GM12872 (cell line): ENCODE measurements at regions not wholly inside any gene's neighbourhood (a gene's known extent, or its start where the extent isn't known, plus 50 kb on each side); places are given as distances from the start of the nearest gene placed in this dataset.

Source experiments
- TF ChIP-seq, protein P1 (sequence below): IDR thresholded peaks from 3 replicates; pipeline ENCODE4 v1.5.1; 2011; ENCODE audit warnings: low read depth, mild to moderate bottlenecking, low read length, moderate library complexity; ENCODE audit not compliant: insufficient read depth

DNA sequence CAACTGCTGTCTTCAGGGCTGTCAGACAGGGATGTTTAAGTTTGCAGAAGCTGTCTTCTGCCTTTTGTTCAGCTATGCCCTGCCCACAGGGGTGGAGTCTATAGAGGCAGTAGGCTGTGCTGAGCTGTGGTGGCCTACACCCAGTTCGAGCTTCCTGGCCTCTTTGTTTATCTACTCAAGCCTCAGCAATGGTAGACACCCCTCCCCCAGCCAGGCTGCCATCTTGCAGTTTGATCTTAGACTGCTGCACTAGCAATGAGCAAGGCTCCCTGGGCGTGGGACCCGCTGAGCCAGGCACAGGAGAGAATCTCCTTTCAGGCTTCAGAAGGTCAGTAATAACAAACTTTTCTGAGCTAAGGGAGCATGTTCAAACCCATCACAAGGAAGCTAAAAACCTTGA lies 545.3 kb downstream of the TLE4 start:
- TF ChIP-seq, protein P1, sequence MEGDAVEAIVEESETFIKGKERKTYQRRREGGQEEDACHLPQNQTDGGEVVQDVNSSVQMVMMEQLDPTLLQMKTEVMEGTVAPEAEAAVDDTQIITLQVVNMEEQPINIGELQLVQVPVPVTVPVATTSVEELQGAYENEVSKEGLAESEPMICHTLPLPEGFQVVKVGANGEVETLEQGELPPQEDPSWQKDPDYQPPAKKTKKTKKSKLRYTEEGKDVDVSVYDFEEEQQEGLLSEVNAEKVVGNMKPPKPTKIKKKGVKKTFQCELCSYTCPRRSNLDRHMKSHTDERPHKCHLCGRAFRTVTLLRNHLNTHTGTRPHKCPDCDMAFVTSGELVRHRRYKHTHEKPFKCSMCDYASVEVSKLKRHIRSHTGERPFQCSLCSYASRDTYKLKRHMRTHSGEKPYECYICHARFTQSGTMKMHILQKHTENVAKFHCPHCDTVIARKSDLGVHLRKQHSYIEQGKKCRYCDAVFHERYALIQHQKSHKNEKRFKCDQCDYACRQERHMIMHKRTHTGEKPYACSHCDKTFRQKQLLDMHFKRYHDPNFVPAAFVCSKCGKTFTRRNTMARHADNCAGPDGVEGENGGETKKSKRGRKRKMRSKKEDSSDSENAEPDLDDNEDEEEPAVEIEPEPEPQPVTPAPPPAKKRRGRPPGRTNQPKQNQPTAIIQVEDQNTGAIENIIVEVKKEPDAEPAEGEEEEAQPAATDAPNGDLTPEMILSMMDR: no peak

DNA sequence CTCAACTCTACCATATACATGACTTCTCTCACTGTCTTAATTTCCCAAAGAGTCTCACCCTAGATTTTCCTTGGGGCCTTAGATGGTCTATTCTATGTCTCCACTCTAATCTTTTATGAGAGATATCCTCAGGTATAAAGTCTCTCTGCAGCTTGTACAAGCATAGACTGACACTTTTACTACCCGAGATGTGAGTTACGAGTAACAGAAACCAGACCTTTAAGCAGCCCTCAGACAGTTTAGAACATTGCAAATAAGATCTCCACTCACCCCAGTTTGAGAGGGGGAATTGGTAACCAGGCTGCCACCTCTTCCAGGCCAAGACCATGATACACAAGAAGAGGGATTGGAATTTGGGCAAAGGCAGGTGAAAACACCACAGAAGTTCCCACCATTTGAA lies 542.5 kb downstream of the TLE4 start:
- TF ChIP-seq, protein P1: no peak

DNA sequence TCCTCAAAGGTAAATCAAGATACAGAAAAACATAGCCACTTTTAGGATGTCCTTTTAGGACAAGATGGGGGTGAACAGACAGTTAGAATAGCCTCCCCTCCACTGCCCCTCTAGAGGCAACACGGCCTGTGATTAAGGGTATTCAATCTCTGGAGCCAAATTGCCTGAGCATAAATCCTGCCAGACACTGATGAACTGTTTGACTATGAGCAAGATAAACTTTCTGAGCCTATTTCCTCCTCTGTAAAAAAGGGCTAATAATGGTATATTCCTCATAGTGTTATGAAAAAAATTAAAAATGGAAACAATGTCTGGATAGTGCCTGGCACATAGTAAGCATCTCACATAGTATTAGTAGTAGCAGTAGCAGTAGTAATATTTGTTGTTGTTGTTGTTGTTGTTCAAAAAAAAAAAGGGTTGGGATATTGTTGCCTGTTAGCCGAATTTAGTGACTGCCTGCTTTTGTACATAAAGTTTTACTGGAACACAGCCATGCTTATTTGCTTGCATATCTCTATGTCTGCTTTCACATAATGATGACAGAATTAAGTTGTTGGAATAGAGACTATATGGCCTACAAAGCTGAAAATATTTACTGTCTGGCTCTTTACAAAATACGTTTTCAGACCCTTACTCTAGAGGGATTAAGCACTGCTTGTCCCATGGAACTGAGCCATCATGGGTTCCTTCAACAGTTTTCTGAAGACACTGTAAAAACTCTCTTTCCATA lies 536.3 kb downstream of the TLE4 start:
- TF ChIP-seq, protein P1: no peak

DNA sequence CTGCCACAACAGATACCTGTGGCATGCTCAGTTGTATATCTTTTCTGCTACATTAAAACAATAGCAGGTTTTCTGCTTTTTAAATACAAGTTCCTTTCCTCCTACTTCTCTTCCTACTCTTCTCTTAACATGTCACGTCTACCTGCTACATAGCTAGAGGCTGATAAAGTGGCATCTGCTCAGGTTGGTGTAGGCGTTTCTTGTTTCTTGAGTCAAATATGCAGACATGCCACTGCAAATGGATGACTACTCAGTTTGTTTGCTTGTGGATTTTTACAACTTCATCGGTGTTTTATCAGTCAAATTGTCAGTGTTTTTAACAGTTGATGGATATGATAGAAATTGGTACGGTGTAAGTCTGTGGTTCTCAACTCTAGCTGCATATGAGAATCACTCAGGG lies 525.7 kb downstream of the TLE4 start:
- TF ChIP-seq, protein P1: no peak

DNA sequence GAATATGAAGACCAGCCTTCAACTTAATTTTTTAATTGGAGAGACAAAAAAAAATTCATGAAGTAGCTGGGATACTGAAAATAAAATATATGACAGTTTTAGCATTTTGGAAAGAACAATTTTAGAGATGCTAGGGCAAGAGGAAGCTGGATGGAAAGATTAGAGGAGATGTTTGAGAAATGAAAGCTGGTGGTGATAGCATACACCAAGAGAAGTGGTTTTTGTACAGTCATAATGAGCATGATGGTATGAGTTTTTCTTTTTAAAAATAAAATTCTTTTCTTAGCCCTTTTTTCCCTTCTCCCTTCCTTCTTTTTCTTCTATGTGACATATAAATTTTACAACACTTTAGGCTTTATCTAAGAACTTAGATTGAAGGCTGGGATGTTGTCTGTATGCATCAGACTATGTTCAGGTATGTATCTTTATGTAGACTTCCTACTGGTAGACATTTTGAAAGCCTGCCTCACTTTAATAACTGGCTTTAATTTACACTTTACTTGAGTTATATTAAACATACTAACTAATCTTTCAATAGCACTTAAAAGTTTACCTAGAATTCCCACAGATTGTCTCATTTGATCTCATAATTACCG lies 522.5 kb downstream of the TLE4 start:
- TF ChIP-seq, protein P1: no peak

DNA sequence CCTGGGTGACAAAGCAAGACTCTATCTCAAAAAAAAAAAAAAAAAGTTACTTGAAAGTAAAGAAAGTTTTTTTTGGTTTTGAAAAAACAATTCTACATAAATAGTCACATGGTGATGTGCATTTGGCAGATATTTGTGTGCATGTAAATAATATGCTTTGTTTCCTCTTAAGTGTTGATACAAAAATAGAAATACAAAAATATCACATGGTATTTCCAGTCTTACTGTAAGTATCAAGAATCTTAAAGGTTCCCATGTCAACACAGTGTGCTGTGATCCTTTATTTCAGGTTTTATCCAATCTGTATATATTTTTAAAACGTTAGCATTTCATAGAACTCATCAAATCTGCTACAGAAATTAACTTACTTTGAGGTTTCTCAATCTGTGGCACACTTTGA lies 521.9 kb downstream of the TLE4 start:
- TF ChIP-seq, protein P1: no peak

DNA sequence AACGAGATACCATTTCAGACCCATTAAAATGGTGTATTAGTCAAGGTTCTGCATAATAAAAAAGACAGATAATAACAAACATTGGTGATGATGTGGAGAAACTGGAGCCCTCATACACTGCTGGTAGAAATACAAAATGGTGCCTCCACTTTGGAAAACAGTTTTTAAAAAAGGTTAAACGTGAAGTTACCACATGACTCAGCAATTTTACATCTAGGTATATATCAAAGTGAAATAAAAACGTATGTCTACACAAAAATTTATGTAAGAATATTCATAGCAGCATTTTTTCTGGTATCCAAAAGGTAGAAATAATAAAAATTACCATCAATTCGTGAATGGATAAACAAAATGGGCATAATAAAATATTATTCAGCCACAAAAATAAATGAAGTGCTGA lies 519.8 kb downstream of the TLE4 start:
- TF ChIP-seq, protein P1: no peak
